IMR-90 (cell line): ENCODE measurements at regions not wholly inside any gene's neighbourhood (a gene's known extent, or its start where the extent isn't known, plus 50 kb on each side); places are given as distances from the start of the nearest gene placed in this dataset.

Experiments used
- ATAC-seq: fragments of 200-7000 bp; cut with Tn5 transposase; 2 replicates; pipeline ENCODE4 v1.9.1; 2020; ENCODE audit warnings: low read depth, mild to moderate bottlenecking, moderate library complexity
- BruUV-seq: library from RNA; stranded (reverse); fragments of 400-500 nt; replicated peaks from 2 replicates; lab custom pipeline; 2021; lab: Mats Ljungman, UMichigan
- CTCF ChIA-PET: fragments of 300-600 bp; formaldehyde crosslinking; extraction: SDS; loops from one replicate; lab custom pipeline; 2021; ENCODE audit warnings: antibody characterized with exemption; lab: Yijun Ruan, JAX
- POLR2A ChIA-PET: fragments of 300-600 bp; sonication (Branson Sonifier 250); formaldehyde crosslinking; loops from one replicate; lab custom pipeline; 2022; ENCODE audit warnings: antibody characterized with exemption; ENCODE audit not compliant: unreplicated experiment; lab: Charles Lee
- DNase-seq: peaks from one replicate; pipeline ENCODE4 v3.0.0; 2013
- H2AFZ ChIP-seq: replicated peaks from 2 replicates; pipeline ENCODE3; 2013; ENCODE audit warnings: low read length, mild to moderate bottlenecking; ENCODE audit not compliant: poor library complexity
- H2AK5ac ChIP-seq: 2 replicates; pipeline ENCODE4 v1.6.1; 2013; ENCODE audit warnings: low read depth, low read length, inconsistent platforms
- H2AK9ac ChIP-seq: replicated peaks from 2 replicates; pipeline ENCODE3; 2013; ENCODE audit warnings: mild to moderate bottlenecking, low read depth, low read length, moderate library complexity; ENCODE audit not compliant: poor library complexity
- H2BK120ac ChIP-seq: 2 replicates; pipeline ENCODE4 v1.6.1; 2013; ENCODE audit warnings: low read depth, low read length, inconsistent platforms
- H2BK15ac ChIP-seq: 3 replicates; pipeline ENCODE4 v1.6.1; 2013; ENCODE audit warnings: low read depth, low read length, inconsistent platforms
- H2BK20ac ChIP-seq: 2 replicates; pipeline ENCODE4 v1.6.1; 2013; ENCODE audit warnings: low read depth, mild to moderate bottlenecking, inconsistent platforms, low read length, moderate library complexity
- H2BK5ac ChIP-seq: 2 replicates; pipeline ENCODE4 v1.6.1; 2013; ENCODE audit warnings: mild to moderate bottlenecking, low read depth, low read length, inconsistent platforms; ENCODE audit not compliant: poor library complexity, severe bottlenecking
- H3K14ac ChIP-seq: replicated peaks from 2 replicates; pipeline ENCODE4 v1.6.1; 2013; ENCODE audit warnings: low read depth, low read length, inconsistent platforms
- H3K18ac ChIP-seq: 2 replicates; pipeline ENCODE4 v1.6.1; 2013; ENCODE audit warnings: low read depth, low read length, control low read depth
- H3K23ac ChIP-seq: 2 replicates; pipeline ENCODE4 v1.6.1; 2013; ENCODE audit warnings: low read depth, low read length, inconsistent platforms
- H3K27ac ChIP-seq: 2 replicates; pipeline ENCODE4 v1.5.1; 2013; ENCODE audit warnings: mild to moderate bottlenecking, control low read depth, low read length; ENCODE audit not compliant: insufficient read depth
- H3K27me3 ChIP-seq: 2 replicates; pipeline ENCODE4 v1.6.1; 2013; ENCODE audit warnings: low read length; ENCODE audit not compliant: control insufficient read depth, insufficient read depth
- H3K36me3 ChIP-seq: 2 replicates; pipeline ENCODE4 v1.6.1; 2013; ENCODE audit warnings: low read length, mixed read lengths; ENCODE audit not compliant: control insufficient read depth, insufficient read depth
- H3K4ac ChIP-seq: 2 replicates; pipeline ENCODE4 v1.6.1; 2013; ENCODE audit warnings: low read depth, low read length, inconsistent platforms
- H3K4me1 ChIP-seq: 2 replicates; pipeline ENCODE4 v1.6.1; 2013; ENCODE audit warnings: low read length, mixed read lengths; ENCODE audit not compliant: control insufficient read depth, insufficient read depth
- H3K4me2 ChIP-seq: 2 replicates; pipeline ENCODE4 v1.6.1; 2013; ENCODE audit warnings: low read depth, mild to moderate bottlenecking, control low read depth, low read length, moderate library complexity
- H3K4me3 ChIP-seq: 2 replicates; pipeline ENCODE4 v1.5.1; 2013; ENCODE audit warnings: low read depth, mild to moderate bottlenecking, control low read depth, low read length, moderate library complexity; ENCODE audit not compliant: insufficient read depth
- H3K56ac ChIP-seq: 2 replicates; pipeline ENCODE4 v1.6.1; 2013; ENCODE audit warnings: low read length, inconsistent platforms; ENCODE audit not compliant: insufficient read depth; ENCODE audit errors: extremely low read depth
- H3K79me1 ChIP-seq, 2 experiments: 2 replicates each; pipeline ENCODE4 v1.6.1; 2013; ENCODE audit warnings: low read length in 2 of 2, inconsistent platforms in 1 of 2, low read depth in 1 of 2
- H3K9ac ChIP-seq: 2 replicates; pipeline ENCODE4 v1.6.1; 2013; ENCODE audit warnings: low read depth, low read length, control low read depth
- H3K9me1 ChIP-seq: 2 replicates; pipeline ENCODE4 v1.6.1; 2013; ENCODE audit warnings: low read length, inconsistent platforms; ENCODE audit not compliant: insufficient read depth
- H3K9me3 ChIP-seq: 2 replicates; pipeline ENCODE4 v1.6.1; 2013; ENCODE audit warnings: low read length; ENCODE audit not compliant: control insufficient read depth, insufficient read depth
- H4K20me1 ChIP-seq: 2 replicates; pipeline ENCODE4 v1.6.1; 2013; ENCODE audit warnings: low read length, inconsistent platforms; ENCODE audit not compliant: insufficient read depth
- H4K5ac ChIP-seq: 2 replicates; pipeline ENCODE4 v1.6.1; 2013; ENCODE audit warnings: mild to moderate bottlenecking, low read depth, low read length, control low read depth
- H4K8ac ChIP-seq, 2 experiments: 2 replicates each; pipeline ENCODE4 v1.6.1; 2013; ENCODE audit warnings: low read depth in 2 of 2, low read length in 2 of 2, control low read depth in 1 of 2, inconsistent platforms in 1 of 2
- H4K91ac ChIP-seq: 2 replicates; pipeline ENCODE4 v1.6.1; 2013; ENCODE audit warnings: low read depth, low read length, inconsistent platforms; ENCODE audit not compliant: insufficient read depth
- BHLHE40 ChIP-seq: fragments of 150-350 bp; IDR thresholded peaks from 2 replicates; pipeline ENCODE4 v1.6.1; 2016; ENCODE audit warnings: mild to moderate bottlenecking, low read depth, low read length
- CEBPB ChIP-seq: IDR thresholded peaks from 2 replicates; pipeline ENCODE4 v1.6.1; 2012; ENCODE audit warnings: low read depth, low read length, improper control_type of control experiment
- CHD1 ChIP-seq: IDR thresholded peaks from 2 replicates; pipeline ENCODE4 v1.6.1; 2012; ENCODE audit warnings: low read depth, low read length, improper control_type of control experiment
- ELK1 ChIP-seq: fragments of 150-350 bp; IDR thresholded peaks from 2 replicates; pipeline ENCODE4 v1.6.1; 2016; ENCODE audit warnings: low read depth, mild to moderate bottlenecking, low read length, moderate library complexity, borderline replicate concordance
- FOS ChIP-seq: fragments of 150-350 bp; IDR thresholded peaks from 2 replicates; pipeline ENCODE4 v1.6.1; 2016; ENCODE audit warnings: low read depth, low read length
- MAFK ChIP-seq: IDR thresholded peaks from 2 replicates; pipeline ENCODE4 v1.6.1; 2012; ENCODE audit warnings: low read depth, low read length, improper control_type of control experiment
- MAZ ChIP-seq: IDR thresholded peaks from 2 replicates; pipeline ENCODE4 v1.6.1; 2012; ENCODE audit warnings: low read depth, mild to moderate bottlenecking, low read length, improper control_type of control experiment, moderate library complexity, borderline replicate concordance
- MXI1 ChIP-seq: IDR thresholded peaks from 2 replicates; pipeline ENCODE4 v1.6.1; 2012; ENCODE audit warnings: low read depth, mild to moderate bottlenecking, low read length, moderate library complexity, borderline replicate concordance
- POLR2A ChIP-seq: IDR thresholded peaks from 2 replicates; pipeline ENCODE4 v1.6.1; 2012; ENCODE audit warnings: mild to moderate bottlenecking, low read depth, low read length
- RAD21 ChIP-seq: IDR thresholded peaks from 2 replicates; pipeline ENCODE4 v1.6.1; 2012; ENCODE audit warnings: low read length, improper control_type of control experiment
- RCOR1 ChIP-seq: IDR thresholded peaks from 2 replicates; pipeline ENCODE4 v1.6.1; 2012; ENCODE audit warnings: mild to moderate bottlenecking, low read length, improper control_type of control experiment; ENCODE audit not compliant: insufficient replicate concordance
- RFX5 ChIP-seq: IDR thresholded peaks from 2 replicates; pipeline ENCODE4 v1.8.0; 2012; ENCODE audit warnings: low read depth, mild to moderate bottlenecking, low read length, moderate library complexity
- SMC3 ChIP-seq: fragments of 150-350 bp; IDR thresholded peaks from 2 replicates; pipeline ENCODE4 v1.6.1; 2016; ENCODE audit warnings: low read depth, mild to moderate bottlenecking, antibody characterized with exemption, low read length, moderate library complexity
- USF2 ChIP-seq: fragments of 150-350 bp; IDR thresholded peaks from 2 replicates; pipeline ENCODE4 v1.6.1; 2017; ENCODE audit warnings: mild to moderate bottlenecking, antibody characterized with exemption, low read length, low read depth
- dilution Hi-C: fragments of 300-500 bp; cut with HindIII; formaldehyde crosslinking; loops from one replicate; pipeline ENCODE4 v1.14.3; 2018; ENCODE audit warnings: low sequenced_read_pairs; ENCODE audit not compliant: unreplicated experiment
- in situ Hi-C: fragments of 300-500 bp; cut with MboI; formaldehyde crosslinking; loops from 3 replicates; pipeline ENCODE4 v1.14.3; 2019; ENCODE audit warnings: low sequenced_read_pairs, inconsistent platforms, mixed read lengths
- intact Hi-C: fragments of 100-400 bp; cut with micrococcal nuclease; formaldehyde crosslinking; loops from 2 replicates; pipeline ENCODE4 v1.10.0; 2022
- TF ChIP-seq, protein P1 (sequence below): conservative IDR thresholded peaks from 2 replicates; pipeline ENCODE4 v1.5.1; 2012; ENCODE audit warnings: mild to moderate bottlenecking, low read depth, low read length, improper control_type of control experiment

- Histone ChIP-seq H3K4me2 (no peak overlapping the region), H2BK120ac (no peak overlapping the region), H2AK9ac (no peak overlapping the region), H4K8ac (no peak overlapping the region), H4K20me1 (no peaks in the 10 kb centered on the region), H3K4me3 (no peak overlapping the region), H3K4ac (no peak overlapping the region), H4K91ac (no peak overlapping the region), H3K14ac (no peak overlapping the region), H2BK15ac (no peak overlapping the region), H3K27ac (no peak overlapping the region), H3K9me3 (no peaks in the 10 kb centered on the region), H3K18ac (no peak overlapping the region; the same call in 1 of the 2 replicates), H2AK5ac (no peak overlapping the region), H3K9me1 (no peaks in the 10 kb centered on the region), H2BK5ac (no peak overlapping the region), H3K4me1 (no peaks in the 10 kb centered on the region), H3K27me3 (no peaks in the 10 kb centered on the region), H2BK20ac (no peak overlapping the region), H3K56ac (no peak overlapping the region), H4K5ac (no peak overlapping the region), H2AFZ (no peak overlapping the region), H3K36me3 (no peaks in the 10 kb centered on the region), H3K23ac (no peak overlapping the region), H3K79me1 (no peaks in the 10 kb centered on the region), H3K9ac (no peak overlapping the region)
- TF ChIP-seq USF2 (no peak), BHLHE40 (no peak), RAD21 (no peak), FOS (no peak), RFX5 (no peak), ELK1 (no peak), MAFK (no peak), MAZ (no peak), MXI1 (no peak), CEBPB (no peak), POLR2A (no peak), RCOR1 (no peak), CHD1 (no peak), SMC3 (no peak)
- TF ChIP-seq, protein P1, sequence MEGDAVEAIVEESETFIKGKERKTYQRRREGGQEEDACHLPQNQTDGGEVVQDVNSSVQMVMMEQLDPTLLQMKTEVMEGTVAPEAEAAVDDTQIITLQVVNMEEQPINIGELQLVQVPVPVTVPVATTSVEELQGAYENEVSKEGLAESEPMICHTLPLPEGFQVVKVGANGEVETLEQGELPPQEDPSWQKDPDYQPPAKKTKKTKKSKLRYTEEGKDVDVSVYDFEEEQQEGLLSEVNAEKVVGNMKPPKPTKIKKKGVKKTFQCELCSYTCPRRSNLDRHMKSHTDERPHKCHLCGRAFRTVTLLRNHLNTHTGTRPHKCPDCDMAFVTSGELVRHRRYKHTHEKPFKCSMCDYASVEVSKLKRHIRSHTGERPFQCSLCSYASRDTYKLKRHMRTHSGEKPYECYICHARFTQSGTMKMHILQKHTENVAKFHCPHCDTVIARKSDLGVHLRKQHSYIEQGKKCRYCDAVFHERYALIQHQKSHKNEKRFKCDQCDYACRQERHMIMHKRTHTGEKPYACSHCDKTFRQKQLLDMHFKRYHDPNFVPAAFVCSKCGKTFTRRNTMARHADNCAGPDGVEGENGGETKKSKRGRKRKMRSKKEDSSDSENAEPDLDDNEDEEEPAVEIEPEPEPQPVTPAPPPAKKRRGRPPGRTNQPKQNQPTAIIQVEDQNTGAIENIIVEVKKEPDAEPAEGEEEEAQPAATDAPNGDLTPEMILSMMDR, result no peak
- ChIA-PET CTCF (no interaction called here), POLR2A (no interaction called here)
- no peak for DNase-seq
- ATAC-seq, result no peak
- in situ Hi-C loops (no loop called here), dilution Hi-C loops (no loop called here), intact Hi-C loops (no loop called here)
- no TSS peak for BruUV-seq
Observed at GRCh38 chr12:91267039-91267438, 84.4 kb upstream of the DCN start.
